GM12878 (cell line): ENCODE measurements at regions not wholly inside any gene's neighbourhood (a gene's known extent, or its start where the extent isn't known, plus 50 kb on each side); places are given as distances from the start of the nearest gene placed in this dataset.

Experiments
- ATAC-seq: fragments of 200-7000 bp; cut with Tn5 transposase; 3 replicates; pipeline ENCODE4 v1.9.1; 2020; ENCODE audit warnings: mild to moderate bottlenecking, moderate library complexity
- BruUV-seq: library from RNA; stranded (reverse); fragments of 400-500 nt; replicated peaks from 2 replicates; lab custom pipeline; 2021; lab: Mats Ljungman, UMichigan
- CTCF ChIA-PET: fragments of 300-600 bp; sonication (Branson Sonifier 250); formaldehyde crosslinking; extraction: SDS; loops from one replicate; lab custom pipeline; 2021; ENCODE audit warnings: inconsistent platforms; lab: Yijun Ruan, JAX
- POLR2A ChIA-PET: fragments of 350-600 bp; formaldehyde crosslinking; extraction: SDS; loops from one replicate; lab custom pipeline; 2021; ENCODE audit warnings: inconsistent platforms; lab: Charles Lee
- RAD21 ChIA-PET: fragments of 300-600 bp; sonication (Branson Sonifier 250); formaldehyde crosslinking; loops from one replicate; lab custom pipeline; 2023; ENCODE audit warnings: antibody characterized with exemption; ENCODE audit not compliant: unreplicated experiment; lab: Charles Lee
- SMC1A ChIA-PET: fragments of 300-600 bp; sonication (Branson Sonifier 250); formaldehyde crosslinking; loops from one replicate; lab custom pipeline; 2023; ENCODE audit not compliant: unreplicated experiment, uncharacterized antibody; lab: Charles Lee
- DNase-seq: peaks from one replicate; pipeline ENCODE4 v3.0.0-alpha.2; 2011; ENCODE audit warnings: low read depth, low spot score
- FAIRE-seq: peaks from 3 replicates; lab custom pipeline; 2011; peaks lifted over from hg19 to GRCh38; lab: Jason Lieb, UNC
- H2AFZ ChIP-seq: 2 replicates; pipeline ENCODE4 v1.6.0; 2011; ENCODE audit warnings: low read depth, low read length, control low read depth; ENCODE audit not compliant: control insufficient read depth
- H3K27ac ChIP-seq: 2 replicates; pipeline ENCODE4 v1.5.1; 2011; ENCODE audit warnings: control low read depth; ENCODE audit not compliant: control insufficient read depth, insufficient read depth
- H3K27me3 ChIP-seq, 2 experiments: replicated peaks in 1 of 2; 2 replicates each; pipeline versions ENCODE4 v1.6.0 to v1.6.1; 2011; ENCODE audit warnings: low read length in 1 of 2; ENCODE audit not compliant: control insufficient read depth in 2 of 2, insufficient read depth in 2 of 2
- H3K36me3 ChIP-seq, 2 experiments: 2 replicates each; pipeline ENCODE4 v1.5.1; 2011; ENCODE audit warnings: low read length in 1 of 2; ENCODE audit not compliant: control insufficient read depth in 2 of 2, insufficient read depth in 2 of 2
- H3K4me1 ChIP-seq: 2 replicates; pipeline ENCODE4 v1.6.1; 2011; ENCODE audit warnings: mild to moderate bottlenecking, low read length, moderate library complexity, mixed read lengths; ENCODE audit not compliant: control insufficient read depth, insufficient read depth
- H3K4me2 ChIP-seq: 2 replicates; pipeline ENCODE4 v1.6.0; 2011; ENCODE audit warnings: control low read depth; ENCODE audit not compliant: control insufficient read depth, insufficient read depth
- H3K4me3 ChIP-seq: fragments of 200-600 bp; sonication (generic); 2 replicates; pipeline ENCODE4 v1.5.1; 2016
- H3K79me2 ChIP-seq: 2 replicates; pipeline ENCODE4 v1.6.0; 2011; ENCODE audit warnings: low read length; ENCODE audit not compliant: control insufficient read depth, insufficient read depth
- H3K9ac ChIP-seq: 2 replicates; pipeline ENCODE4 v1.8.0; 2011; ENCODE audit warnings: low read length, control low read depth, mixed read lengths; ENCODE audit not compliant: control insufficient read depth, insufficient read depth
- H3K9me3 ChIP-seq: replicated peaks from 3 replicates; pipeline ENCODE4 v1.5.1; 2011; ENCODE audit warnings: mild to moderate bottlenecking, low read length; ENCODE audit not compliant: control insufficient read depth, insufficient read depth
- H4K20me1 ChIP-seq: 2 replicates; pipeline ENCODE4 v1.6.0; 2011; ENCODE audit not compliant: control insufficient read depth, insufficient read depth
- BHLHE40 ChIP-seq, 2 experiments: fragments of 450-650 bp in 1 of 2; IDR thresholded peaks; 2 replicates each; pipeline ENCODE4 v1.6.1; 2011 to 2017; ENCODE audit warnings: low read depth in 2 of 2, borderline replicate concordance in 1 of 2, improper control_type of control experiment in 1 of 2, low read length in 1 of 2, mild to moderate bottlenecking in 1 of 2
- CBX3 ChIP-seq: fragments of 200-600 bp; sonication (generic); IDR thresholded peaks from 2 replicates; pipeline ENCODE4 v1.6.1; 2016; ENCODE audit warnings: low read depth, borderline replicate concordance
- CREB1 ChIP-seq: IDR thresholded peaks from 2 replicates; pipeline ENCODE4 v1.6.1; 2012; ENCODE audit warnings: low read depth, mild to moderate bottlenecking, inconsistent platforms
- EP300 ChIP-seq, 2 experiments: fragments of 150-350 bp in 1 of 2; IDR thresholded peaks; 2 replicates each; pipeline ENCODE4 v1.6.1; 2011 to 2012; ENCODE audit warnings: low read depth in 2 of 2, low read length in 2 of 2, borderline replicate concordance in 1 of 2, improper control_type of control experiment in 1 of 2, inconsistent platforms in 1 of 2; ENCODE audit not compliant: control insufficient read depth in 1 of 2
- FOS ChIP-seq: IDR thresholded peaks from 3 replicates; pipeline ENCODE4 v1.6.1; 2011; ENCODE audit warnings: borderline replicate concordance; ENCODE audit not compliant: insufficient read length; ENCODE audit errors: extremely low read depth
- GABPA ChIP-seq: IDR thresholded peaks from 2 replicates; pipeline ENCODE4 v1.6.1; 2014; ENCODE audit warnings: antibody characterized with exemption, low read depth, mild to moderate bottlenecking, inconsistent platforms
- HCFC1 ChIP-seq: fragments of 150-350 bp; IDR thresholded peaks from 2 replicates; pipeline ENCODE4 v1.6.1; 2014; ENCODE audit warnings: low read length
- MEF2A ChIP-seq: IDR thresholded peaks from 2 replicates; pipeline ENCODE4 v1.6.1; 2011; ENCODE audit warnings: low read depth, mild to moderate bottlenecking, low read length, moderate library complexity; ENCODE audit not compliant: insufficient read depth
- MXI1 ChIP-seq: fragments of 150-350 bp; IDR thresholded peaks from 2 replicates; pipeline ENCODE4 v1.6.1; 2011; ENCODE audit warnings: low read depth, mild to moderate bottlenecking, inconsistent platforms, low read length, improper control_type of control experiment
- PML ChIP-seq: IDR thresholded peaks from 2 replicates; pipeline ENCODE4 v1.6.1; 2012; ENCODE audit warnings: low read length, inconsistent platforms
- RB1 ChIP-seq: fragments of 450-650 bp; formaldehyde crosslinking; IDR thresholded peaks from 2 replicates; pipeline ENCODE4 v1.6.1; 2017; ENCODE audit warnings: mild to moderate bottlenecking, borderline replicate concordance
- RUNX3 ChIP-seq: IDR thresholded peaks from 2 replicates; pipeline ENCODE4 v1.6.1; 2012; ENCODE audit warnings: low read length, inconsistent platforms
- SRF ChIP-seq, 2 experiments: IDR thresholded peaks; 2 replicates each; pipeline ENCODE4 v1.6.1; 2011; ENCODE audit warnings: low read depth in 2 of 2, low read length in 2 of 2, mild to moderate bottlenecking in 1 of 2, moderate library complexity in 1 of 2
- ZNF622 ChIP-seq: fragments of 450-650 bp; IDR thresholded peaks from 2 replicates; pipeline ENCODE4 v1.6.1; 2017; ENCODE audit warnings: mild to moderate bottlenecking, inconsistent platforms
- ZSCAN29 ChIP-seq: fragments of 450-650 bp; IDR thresholded peaks from 2 replicates; pipeline ENCODE4 v1.6.1; 2017; ENCODE audit warnings: mild to moderate bottlenecking, moderate library complexity
- WGBS: methylation state at CpG from one replicate; pipeline ENCODE4 v1.1.6; 2016; ENCODE audit warnings: low lambda C conversion rate; ENCODE audit not compliant: insufficient replicate concordance, insufficient coverage; ENCODE audit errors: missing lambda C conversion rate; 5-methylcytosine and 5-hydroxymethylcytosine counted together
- in situ Hi-C: fragments of 300-500 bp; cut with MboI; formaldehyde crosslinking; loops from 9 replicates; pipeline ENCODE4 v1.14.3; 2018; ENCODE audit warnings: mixed read lengths
- intact Hi-C: fragments of 100-400 bp; cut with micrococcal nuclease; formaldehyde crosslinking; loops from one replicate; pipeline ENCODE4 v1.14.2; 2022; ENCODE audit not compliant: unreplicated experiment

GRCh38 chr5:145499483-145499882, 335.7 kb downstream of the PRELID2 start:
- DNase-seq (no peak), ATAC-seq (no peak), FAIRE-seq (no peak)
- Histone ChIP-seq H3K27me3 (no peaks in the 10 kb centered on the region), H3K27ac (no peak overlapping the region), H3K4me2 (no peak overlapping the region), H3K4me3 (no peak overlapping the region), H3K79me2 (no peaks in the 10 kb centered on the region), H4K20me1 (no peaks in the 10 kb centered on the region), H3K9me3 (no peaks in the 10 kb centered on the region), H2AFZ (no peak overlapping the region), H3K36me3 (no peaks in the 10 kb centered on the region), H3K4me1 (no peaks in the 10 kb centered on the region), H3K9ac (no peak overlapping the region)
- CTCF ChIA-PET, result no interaction called here
- TF ChIP-seq GABPA (no peak), FOS (no peak)
- intact Hi-C loops, result no loop called here
- in situ Hi-C loops, result no loop called here
- RAD21 ChIA-PET, result no interaction called here
- POLR2A ChIA-PET, result no interaction called here
- 0% methylated on average over 4 of the region's 4 CpGs for WGBS
- SMC1A ChIA-PET, result interaction anchor here (1.2 kb wide), 1 partner anchor 10 kb away, joined by 4 read pairs; no protein-coding TSS in a partner anchor
- no TSS peak for BruUV-seq

- ChIA-PET RAD21 (no interaction called here), SMC1A (no interaction called here), CTCF (no interaction called here), POLR2A (no interaction called here)
- Histone ChIP-seq H3K9me3 (no peaks in the 10 kb centered on the region), H3K4me3 (no peak overlapping the region), H3K9ac (no peak overlapping the region), H3K27me3 (no peaks in the 10 kb centered on the region), H4K20me1 (no peaks in the 10 kb centered on the region), H3K36me3 (no peaks in the 10 kb centered on the region), H3K4me2 (no peak overlapping the region), H2AFZ (no peak overlapping the region), H3K27ac (no peak overlapping the region), H3K4me1 (no peaks in the 10 kb centered on the region), H3K79me2 (no peaks in the 10 kb centered on the region)
- intact Hi-C loops (no loop called here), in situ Hi-C loops (no loop called here)
- no peak for TF ChIP-seq CBX3
- TF ChIP-seq RB1, result no peak
- TF ChIP-seq MXI1, result no peak
- TF ChIP-seq ZSCAN29, result no peak
- no peak for TF ChIP-seq CREB1
- no peak for TF ChIP-seq EP300 (IDR thresholded peaks at IDR 0.05; ENCODE audit: borderline replicate concordance in 1 of 2, control insufficient read depth in 1 of 2, low read depth in 2 of 2, low read length in 2 of 2)
- TF ChIP-seq RUNX3, result no peak
- TF ChIP-seq HCFC1, result no peak
- TF ChIP-seq BHLHE40 (IDR thresholded peaks at IDR 0.05; ENCODE audit: borderline replicate concordance in 1 of 2, low read depth in 2 of 2, low read length in 1 of 2), result no peak
- TF ChIP-seq MEF2A, result no peak
- TF ChIP-seq PML, result no peak
- no peak for TF ChIP-seq SRF (IDR thresholded peaks at IDR 0.05; ENCODE audit: low read depth in 2 of 2, low read length in 2 of 2)
- TF ChIP-seq ZNF622, result no peak
- BruUV-seq, result no TSS peak
- DNase-seq, result no peak
- no peak for ATAC-seq
- WGBS, result 15% methylated on average over 3 of the region's 3 CpGs
- no peak for FAIRE-seq
Observed at GRCh38 chr5:145497052-145497451, 338.1 kb downstream of the PRELID2 start.
